Endothelial cell of umbilical vein (primary cell): ENCODE measurements at regions not wholly inside any gene's neighbourhood (a gene's known extent, or its start where the extent isn't known, plus 50 kb on each side); places are given as distances from the start of the nearest gene placed in this dataset.

ENCODE experiments used
- BruUV-seq: library from RNA; stranded (reverse); fragments of 400-500 nt; replicated peaks from 2 replicates; lab custom pipeline; 2021; lab: Mats Ljungman, UMichigan
- CTCF ChIA-PET: fragments of 300-600, 350-600 bp; sonication (Branson Sonifier 250); formaldehyde crosslinking; loops from one replicate; lab custom pipeline; 2021; ENCODE audit warnings: antibody characterized with exemption, inconsistent platforms; lab: Charles Lee
- POLR2A ChIA-PET: fragments of 300-600, 350-600 bp; sonication (Branson Sonifier 250); formaldehyde crosslinking; loops from one replicate; lab custom pipeline; 2021; ENCODE audit warnings: antibody characterized with exemption, inconsistent platforms; lab: Charles Lee
- DNase-seq: peaks from one replicate; pipeline ENCODE4 v3.0.0-alpha.2; 2011; ENCODE audit warnings: low read depth, low spot score
- FAIRE-seq: peaks from 2 replicates; lab custom pipeline; 2011; peaks lifted over from hg19 to GRCh38; lab: Jason Lieb, UNC
- H2AFZ ChIP-seq: 2 replicates; pipeline ENCODE4 v1.6.0; 2012; ENCODE audit warnings: low read depth, low read length, control low read depth, inconsistent platforms
- H3K27ac ChIP-seq: 2 replicates; pipeline ENCODE4 v1.5.1; 2011; ENCODE audit warnings: low read depth, mild to moderate bottlenecking, control low read depth, low read length, moderate library complexity; ENCODE audit not compliant: insufficient read depth
- H3K27me3 ChIP-seq, 2 experiments: 2 replicates each; pipeline versions ENCODE4 v1.6.0 to v1.6.1; 2011; ENCODE audit warnings: low read length in 2 of 2, mixed read lengths in 1 of 2; ENCODE audit not compliant: control insufficient read depth in 2 of 2, insufficient read depth in 2 of 2
- H3K36me3 ChIP-seq, 2 experiments: 2 replicates in 1 of 2; 3 replicates in 1 of 2; pipeline ENCODE4 v1.5.1; 2011; ENCODE audit warnings: low read length in 2 of 2, mild to moderate bottlenecking in 1 of 2, moderate library complexity in 1 of 2; ENCODE audit not compliant: control insufficient read depth in 2 of 2, insufficient read depth in 2 of 2; ENCODE audit errors: extremely low read depth in 1 of 2
- H3K4me1 ChIP-seq: 3 replicates; pipeline ENCODE4 v1.5.1; 2011; ENCODE audit warnings: mild to moderate bottlenecking, low read length; ENCODE audit not compliant: control insufficient read depth, insufficient read depth; ENCODE audit errors: extremely low read depth
- H3K4me2 ChIP-seq: 2 replicates; pipeline ENCODE4 v1.6.1; 2011; ENCODE audit warnings: low read length, control low read depth, mixed read lengths; ENCODE audit not compliant: insufficient read depth
- H3K4me3 ChIP-seq, 3 experiments: fragments of 200-600 bp in 1 of 3; sonication (generic), shearing (Covaris generic) in 1 of 3; replicated peaks in 1 of 3; 2 replicates each; pipeline ENCODE4 v1.5.1; 2011 to 2016; ENCODE audit warnings: control low read depth in 3 of 3, low read length in 3 of 3, mild to moderate bottlenecking in 2 of 3, inconsistent platforms in 1 of 3, low read depth in 1 of 3, moderate library complexity in 1 of 3; ENCODE audit not compliant: insufficient read depth in 1 of 3
- H3K79me2 ChIP-seq: 2 replicates; pipeline ENCODE4 v1.6.0; 2012; ENCODE audit warnings: low read length, inconsistent platforms; ENCODE audit not compliant: control insufficient read depth, insufficient read depth
- H3K9ac ChIP-seq: replicated peaks from 2 replicates; pipeline ENCODE3; 2011; ENCODE audit warnings: low read length, control low read depth; ENCODE audit not compliant: insufficient read depth; ENCODE audit errors: extremely low read depth
- H3K9me1 ChIP-seq: replicated peaks from 3 replicates; pipeline ENCODE4 v1.6.0; 2011; ENCODE audit warnings: mild to moderate bottlenecking, low read length; ENCODE audit not compliant: control insufficient read depth, insufficient read depth; ENCODE audit errors: extremely low read depth
- H3K9me3 ChIP-seq: replicated peaks from 2 replicates; pipeline ENCODE4 v1.5.1; 2012; ENCODE audit warnings: low read length, inconsistent platforms; ENCODE audit not compliant: control insufficient read depth, insufficient read depth
- H4K20me1 ChIP-seq: replicated peaks from 2 replicates; pipeline ENCODE3; 2011; ENCODE audit warnings: mild to moderate bottlenecking, low read length; ENCODE audit not compliant: control insufficient read depth, insufficient read depth; ENCODE audit errors: extremely low read depth
- CTCF ChIP-seq, 2 donors: IDR thresholded peaks; 1 replicate in 1 of 2; 2 replicates in 1 of 2; pipeline ENCODE4 v1.5.1; 2011; ENCODE audit warnings: low read length in 2 of 2, mild to moderate bottlenecking in 2 of 2, moderate library complexity in 2 of 2, control low read depth in 1 of 2, inconsistent platforms in 1 of 2, low read depth in 1 of 2; ENCODE audit not compliant: insufficient read depth in 1 of 2; ENCODE audit errors: extremely low read depth in 1 of 2
- EZH2 ChIP-seq: IDR thresholded peaks from 2 replicates; pipeline ENCODE4 v1.6.1; 2012; ENCODE audit warnings: borderline replicate concordance, low read depth, mild to moderate bottlenecking, moderate library complexity, low read length, inconsistent platforms; ENCODE audit not compliant: severe bottlenecking
- FOS ChIP-seq: IDR thresholded peaks from 2 replicates; pipeline ENCODE4 v1.6.1; 2011; ENCODE audit warnings: mild to moderate bottlenecking, low read length, moderate library complexity, borderline replicate concordance; ENCODE audit not compliant: insufficient read depth
- GATA2 ChIP-seq: IDR thresholded peaks from 2 replicates; pipeline ENCODE4 v1.7.0; 2011; ENCODE audit warnings: low read depth, mild to moderate bottlenecking, moderate library complexity, mixed read lengths, low read length; ENCODE audit not compliant: insufficient read length, insufficient read depth
- JUN ChIP-seq: IDR thresholded peaks from 2 replicates; pipeline ENCODE4 v1.6.1; 2011; ENCODE audit warnings: borderline replicate concordance, low read depth; ENCODE audit not compliant: insufficient read length, insufficient read depth
- MAX ChIP-seq: IDR thresholded peaks from 2 replicates; pipeline ENCODE4 v1.6.1; 2011; ENCODE audit not compliant: insufficient read depth, insufficient read length
- MYC ChIP-seq: IDR thresholded peaks from one replicate; pipeline ENCODE4 v1.6.1; 2011; ENCODE audit warnings: mild to moderate bottlenecking, low read depth, low read length
- POLR2A ChIP-seq: IDR thresholded peaks from 2 replicates; pipeline ENCODE4 v1.6.1; 2012; ENCODE audit warnings: low read depth, mild to moderate bottlenecking, control low read depth, low read length
- POLR2AphosphoS5 ChIP-seq: IDR thresholded peaks from 2 replicates; pipeline ENCODE4 v1.6.1; 2012; ENCODE audit warnings: low read depth, mild to moderate bottlenecking, control low read depth, low read length, moderate library complexity; ENCODE audit not compliant: insufficient read depth
- dilution Hi-C: fragments of 300-500 bp; cut with MboI; formaldehyde crosslinking; loops from one replicate; pipeline ENCODE4 v1.15.0; 2019; ENCODE audit warnings: low sequenced_read_pairs; ENCODE audit not compliant: extremely low pct_ligation_motif_present
- intact Hi-C: fragments of 100-400 bp; cut with micrococcal nuclease; formaldehyde crosslinking; loops from one replicate; pipeline ENCODE4 v1.10.0; 2022

GRCh38 chr1:80993154-80993980, 807.4 kb upstream of the ADGRL2 start:
- H3K36me3 ChIP-seq = no peaks in the 10 kb centered on the region
- no TSS peak for BruUV-seq
- no peaks in the 10 kb centered on the region for H3K9me3 ChIP-seq
- H2AFZ ChIP-seq = no peak overlapping the region
- no peaks in the 10 kb centered on the region for H3K27me3 ChIP-seq
- H3K4me2 ChIP-seq = no peak overlapping the region
- no peaks in the 10 kb centered on the region for H3K9me1 ChIP-seq
- H3K4me1 ChIP-seq = no peaks in the 10 kb centered on the region
- DNase-seq = no peak
- TF ChIP-seq GATA2 (no peak), FOS (no peak), JUN (no peak)
- no peak overlapping the region for H3K27ac ChIP-seq
- no peak overlapping the region for H3K4me3 ChIP-seq
- FAIRE-seq = no peak
- H4K20me1 ChIP-seq = no peaks in the 10 kb centered on the region
- H3K9ac ChIP-seq = no peak overlapping the region
- intact Hi-C loops = no loop called here
- no peaks in the 10 kb centered on the region for H3K79me2 ChIP-seq
- dilution Hi-C loops = no loop called here
- ChIA-PET POLR2A (no interaction called here), CTCF (no interaction called here)

- no TSS peak for BruUV-seq
- no peak overlapping the region for H3K27ac ChIP-seq
- H3K79me2 ChIP-seq = no peaks in the 10 kb centered on the region
- H3K27me3 ChIP-seq = no peaks in the 10 kb centered on the region
- ChIA-PET CTCF (no interaction called here), POLR2A (no interaction called here)
- no peak overlapping the region for H3K9ac ChIP-seq
- no peak for DNase-seq
- no peak overlapping the region for H2AFZ ChIP-seq
- no peaks in the 10 kb centered on the region for H3K9me1 ChIP-seq
- H3K9me3 ChIP-seq = no peaks in the 10 kb centered on the region
- H3K4me2 ChIP-seq = no peak overlapping the region
- FAIRE-seq = no peak
- dilution Hi-C loops (no loop called here), intact Hi-C loops (no loop called here)
- H3K36me3 ChIP-seq = no peaks in the 10 kb centered on the region
- H4K20me1 ChIP-seq = no peaks in the 10 kb centered on the region
- H3K4me1 ChIP-seq = no peaks in the 10 kb centered on the region
- TF ChIP-seq MAX (no peak), JUN (no peak), CTCF (IDR thresholded peaks at IDR 0.05; ENCODE audit: extremely low read depth in 1 of 2, insufficient read depth in 1 of 2, low read depth in 1 of 2, low read length in 2 of 2) (no peak), EZH2 (no peak), POLR2AphosphoS5 (no peak), POLR2A (no peak), MYC (no peak), GATA2 (no peak), FOS (no peak)
- H3K4me3 ChIP-seq = no peak overlapping the region
These were observed 811.3 kb upstream of the ADGRL2 start for GRCh38 chr1:80989455-80989854.
